Endothelial cell of umbilical vein (primary cell): ENCODE measurements at regions not wholly inside any gene's neighbourhood (a gene's known extent, or its start where the extent isn't known, plus 50 kb on each side); places are given as distances from the start of the nearest gene placed in this dataset.

Source experiments
- BruUV-seq: library from RNA; stranded (reverse); fragments of 400-500 nt; replicated peaks from 2 replicates; lab custom pipeline; 2021; lab: Mats Ljungman, UMichigan
- CTCF ChIA-PET: fragments of 300-600, 350-600 bp; sonication (Branson Sonifier 250); formaldehyde crosslinking; loops from one replicate; lab custom pipeline; 2021; ENCODE audit warnings: antibody characterized with exemption, inconsistent platforms; lab: Charles Lee
- POLR2A ChIA-PET: fragments of 300-600, 350-600 bp; sonication (Branson Sonifier 250); formaldehyde crosslinking; loops from one replicate; lab custom pipeline; 2021; ENCODE audit warnings: antibody characterized with exemption, inconsistent platforms; lab: Charles Lee
- DNase-seq: peaks from one replicate; pipeline ENCODE4 v3.0.0-alpha.2; 2011; ENCODE audit warnings: low read depth, low spot score
- FAIRE-seq: peaks from 2 replicates; lab custom pipeline; 2011; peaks lifted over from hg19 to GRCh38; lab: Jason Lieb, UNC
- H2AFZ ChIP-seq: 2 replicates; pipeline ENCODE4 v1.6.0; 2012; ENCODE audit warnings: low read depth, low read length, control low read depth, inconsistent platforms
- H3K27ac ChIP-seq: 2 replicates; pipeline ENCODE4 v1.5.1; 2011; ENCODE audit warnings: low read depth, mild to moderate bottlenecking, control low read depth, low read length, moderate library complexity; ENCODE audit not compliant: insufficient read depth
- H3K27me3 ChIP-seq, 2 experiments: 2 replicates each; pipeline versions ENCODE4 v1.6.0 to v1.6.1; 2011; ENCODE audit warnings: low read length in 2 of 2, mixed read lengths in 1 of 2; ENCODE audit not compliant: control insufficient read depth in 2 of 2, insufficient read depth in 2 of 2
- H3K36me3 ChIP-seq, 2 experiments: 2 replicates in 1 of 2; 3 replicates in 1 of 2; pipeline ENCODE4 v1.5.1; 2011; ENCODE audit warnings: low read length in 2 of 2, mild to moderate bottlenecking in 1 of 2, moderate library complexity in 1 of 2; ENCODE audit not compliant: control insufficient read depth in 2 of 2, insufficient read depth in 2 of 2; ENCODE audit errors: extremely low read depth in 1 of 2
- H3K4me1 ChIP-seq: 3 replicates; pipeline ENCODE4 v1.5.1; 2011; ENCODE audit warnings: mild to moderate bottlenecking, low read length; ENCODE audit not compliant: control insufficient read depth, insufficient read depth; ENCODE audit errors: extremely low read depth
- H3K4me2 ChIP-seq: 2 replicates; pipeline ENCODE4 v1.6.1; 2011; ENCODE audit warnings: low read length, control low read depth, mixed read lengths; ENCODE audit not compliant: insufficient read depth
- H3K4me3 ChIP-seq, 3 experiments: fragments of 200-600 bp in 1 of 3; sonication (generic), shearing (Covaris generic) in 1 of 3; replicated peaks in 1 of 3; 2 replicates each; pipeline ENCODE4 v1.5.1; 2011 to 2016; ENCODE audit warnings: control low read depth in 3 of 3, low read length in 3 of 3, mild to moderate bottlenecking in 2 of 3, inconsistent platforms in 1 of 3, low read depth in 1 of 3, moderate library complexity in 1 of 3; ENCODE audit not compliant: insufficient read depth in 1 of 3
- H3K79me2 ChIP-seq: 2 replicates; pipeline ENCODE4 v1.6.0; 2012; ENCODE audit warnings: low read length, inconsistent platforms; ENCODE audit not compliant: control insufficient read depth, insufficient read depth
- H3K9ac ChIP-seq: replicated peaks from 2 replicates; pipeline ENCODE3; 2011; ENCODE audit warnings: low read length, control low read depth; ENCODE audit not compliant: insufficient read depth; ENCODE audit errors: extremely low read depth
- H3K9me1 ChIP-seq: replicated peaks from 3 replicates; pipeline ENCODE4 v1.6.0; 2011; ENCODE audit warnings: mild to moderate bottlenecking, low read length; ENCODE audit not compliant: control insufficient read depth, insufficient read depth; ENCODE audit errors: extremely low read depth
- H3K9me3 ChIP-seq: replicated peaks from 2 replicates; pipeline ENCODE4 v1.5.1; 2012; ENCODE audit warnings: low read length, inconsistent platforms; ENCODE audit not compliant: control insufficient read depth, insufficient read depth
- H4K20me1 ChIP-seq: replicated peaks from 2 replicates; pipeline ENCODE3; 2011; ENCODE audit warnings: mild to moderate bottlenecking, low read length; ENCODE audit not compliant: control insufficient read depth, insufficient read depth; ENCODE audit errors: extremely low read depth
- EZH2 ChIP-seq: IDR thresholded peaks from 2 replicates; pipeline ENCODE4 v1.6.1; 2012; ENCODE audit warnings: borderline replicate concordance, low read depth, mild to moderate bottlenecking, moderate library complexity, low read length, inconsistent platforms; ENCODE audit not compliant: severe bottlenecking
- FOS ChIP-seq: IDR thresholded peaks from 2 replicates; pipeline ENCODE4 v1.6.1; 2011; ENCODE audit warnings: mild to moderate bottlenecking, low read length, moderate library complexity, borderline replicate concordance; ENCODE audit not compliant: insufficient read depth
- GATA2 ChIP-seq: IDR thresholded peaks from 2 replicates; pipeline ENCODE4 v1.7.0; 2011; ENCODE audit warnings: low read depth, mild to moderate bottlenecking, moderate library complexity, mixed read lengths, low read length; ENCODE audit not compliant: insufficient read length, insufficient read depth
- JUN ChIP-seq: IDR thresholded peaks from 2 replicates; pipeline ENCODE4 v1.6.1; 2011; ENCODE audit warnings: borderline replicate concordance, low read depth; ENCODE audit not compliant: insufficient read length, insufficient read depth
- MAX ChIP-seq: IDR thresholded peaks from 2 replicates; pipeline ENCODE4 v1.6.1; 2011; ENCODE audit not compliant: insufficient read depth, insufficient read length
- MYC ChIP-seq: IDR thresholded peaks from one replicate; pipeline ENCODE4 v1.6.1; 2011; ENCODE audit warnings: mild to moderate bottlenecking, low read depth, low read length
- POLR2A ChIP-seq: IDR thresholded peaks from 2 replicates; pipeline ENCODE4 v1.6.1; 2012; ENCODE audit warnings: low read depth, mild to moderate bottlenecking, control low read depth, low read length
- POLR2AphosphoS5 ChIP-seq: IDR thresholded peaks from 2 replicates; pipeline ENCODE4 v1.6.1; 2012; ENCODE audit warnings: low read depth, mild to moderate bottlenecking, control low read depth, low read length, moderate library complexity; ENCODE audit not compliant: insufficient read depth
- dilution Hi-C: fragments of 300-500 bp; cut with MboI; formaldehyde crosslinking; loops from one replicate; pipeline ENCODE4 v1.15.0; 2019; ENCODE audit warnings: low sequenced_read_pairs; ENCODE audit not compliant: extremely low pct_ligation_motif_present
- intact Hi-C: fragments of 100-400 bp; cut with micrococcal nuclease; formaldehyde crosslinking; loops from one replicate; pipeline ENCODE4 v1.10.0; 2022
- TF ChIP-seq, protein P1 (sequence below), 2 donors: IDR thresholded peaks; 1 replicate in 1 of 2; 2 replicates in 1 of 2; pipeline ENCODE4 v1.5.1; 2011; ENCODE audit warnings: low read length in 2 of 2, mild to moderate bottlenecking in 2 of 2, moderate library complexity in 2 of 2, control low read depth in 1 of 2, inconsistent platforms in 1 of 2, low read depth in 1 of 2; ENCODE audit not compliant: insufficient read depth in 1 of 2; ENCODE audit errors: extremely low read depth in 1 of 2

- Histone ChIP-seq H3K79me2 (no peaks in the 10 kb centered on the region), H3K27ac (no peak overlapping the region), H3K9me3 (no peaks in the 10 kb centered on the region), H4K20me1 (no peaks in the 10 kb centered on the region), H3K36me3 (no peaks in the 10 kb centered on the region), H3K4me3 (no peak overlapping the region), H3K9me1 (no peaks in the 10 kb centered on the region), H3K9ac (no peak overlapping the region), H3K27me3 (no peaks in the 10 kb centered on the region), H3K4me1 (no peaks in the 10 kb centered on the region), H3K4me2 (no peak overlapping the region), H2AFZ (no peak overlapping the region)
- dilution Hi-C loops (no loop called here), intact Hi-C loops (no loop called here)
- POLR2A ChIA-PET, result no interaction called here
- FAIRE-seq (no peak), DNase-seq (no peak)
- TF ChIP-seq, protein P1, sequence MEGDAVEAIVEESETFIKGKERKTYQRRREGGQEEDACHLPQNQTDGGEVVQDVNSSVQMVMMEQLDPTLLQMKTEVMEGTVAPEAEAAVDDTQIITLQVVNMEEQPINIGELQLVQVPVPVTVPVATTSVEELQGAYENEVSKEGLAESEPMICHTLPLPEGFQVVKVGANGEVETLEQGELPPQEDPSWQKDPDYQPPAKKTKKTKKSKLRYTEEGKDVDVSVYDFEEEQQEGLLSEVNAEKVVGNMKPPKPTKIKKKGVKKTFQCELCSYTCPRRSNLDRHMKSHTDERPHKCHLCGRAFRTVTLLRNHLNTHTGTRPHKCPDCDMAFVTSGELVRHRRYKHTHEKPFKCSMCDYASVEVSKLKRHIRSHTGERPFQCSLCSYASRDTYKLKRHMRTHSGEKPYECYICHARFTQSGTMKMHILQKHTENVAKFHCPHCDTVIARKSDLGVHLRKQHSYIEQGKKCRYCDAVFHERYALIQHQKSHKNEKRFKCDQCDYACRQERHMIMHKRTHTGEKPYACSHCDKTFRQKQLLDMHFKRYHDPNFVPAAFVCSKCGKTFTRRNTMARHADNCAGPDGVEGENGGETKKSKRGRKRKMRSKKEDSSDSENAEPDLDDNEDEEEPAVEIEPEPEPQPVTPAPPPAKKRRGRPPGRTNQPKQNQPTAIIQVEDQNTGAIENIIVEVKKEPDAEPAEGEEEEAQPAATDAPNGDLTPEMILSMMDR (IDR thresholded peaks at IDR 0.05; ENCODE audit: extremely low read depth in 1 of 2, insufficient read depth in 1 of 2, low read depth in 1 of 2, low read length in 2 of 2), result no peak
- TF ChIP-seq POLR2AphosphoS5 (no peak), GATA2 (no peak), POLR2A (no peak), MAX (no peak), FOS (no peak), MYC (no peak), JUN (no peak), EZH2 (no peak)
- CTCF ChIA-PET, result no interaction called here
- BruUV-seq, result no TSS peak
Observed at GRCh38 chr5:130476325-130476724, 572.1 kb downstream of the CHSY3 start.
